ENCODE measurements at regions not wholly inside any gene's neighbourhood (a gene's known extent, or its start where the extent isn't known, plus 50 kb on each side); places are given as distances from the start of the nearest gene placed in this dataset.

DNA sequence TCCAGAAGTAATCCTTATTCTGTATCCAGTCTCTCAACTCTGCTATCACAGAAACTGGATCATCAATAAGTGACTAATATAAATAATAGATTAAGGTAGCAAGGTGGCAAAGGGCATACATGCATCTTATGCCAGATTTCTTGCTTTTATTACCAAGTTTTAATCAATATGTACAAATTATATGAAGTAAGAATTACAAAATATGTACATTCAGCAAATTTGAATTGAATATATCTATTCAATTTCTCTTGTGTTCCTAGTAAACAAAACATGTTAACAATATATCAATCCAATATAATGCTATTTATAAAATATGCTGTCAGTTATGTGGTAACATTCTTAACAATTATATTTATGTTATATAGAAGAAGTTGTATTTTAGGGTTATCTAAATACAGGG lies 488.7 kb upstream of the COX7C start:
- DNase-seq (ENCODE audit: low read depth, low spot score) = no peak
- no peak overlapping the region for H3K4me3 ChIP-seq (ENCODE audit: low read depth, low read length)
- in situ Hi-C loops (cut with HindIII; ENCODE audit: low sequenced_read_pairs) = no loop called here
- TF ChIP-seq, protein P1, sequence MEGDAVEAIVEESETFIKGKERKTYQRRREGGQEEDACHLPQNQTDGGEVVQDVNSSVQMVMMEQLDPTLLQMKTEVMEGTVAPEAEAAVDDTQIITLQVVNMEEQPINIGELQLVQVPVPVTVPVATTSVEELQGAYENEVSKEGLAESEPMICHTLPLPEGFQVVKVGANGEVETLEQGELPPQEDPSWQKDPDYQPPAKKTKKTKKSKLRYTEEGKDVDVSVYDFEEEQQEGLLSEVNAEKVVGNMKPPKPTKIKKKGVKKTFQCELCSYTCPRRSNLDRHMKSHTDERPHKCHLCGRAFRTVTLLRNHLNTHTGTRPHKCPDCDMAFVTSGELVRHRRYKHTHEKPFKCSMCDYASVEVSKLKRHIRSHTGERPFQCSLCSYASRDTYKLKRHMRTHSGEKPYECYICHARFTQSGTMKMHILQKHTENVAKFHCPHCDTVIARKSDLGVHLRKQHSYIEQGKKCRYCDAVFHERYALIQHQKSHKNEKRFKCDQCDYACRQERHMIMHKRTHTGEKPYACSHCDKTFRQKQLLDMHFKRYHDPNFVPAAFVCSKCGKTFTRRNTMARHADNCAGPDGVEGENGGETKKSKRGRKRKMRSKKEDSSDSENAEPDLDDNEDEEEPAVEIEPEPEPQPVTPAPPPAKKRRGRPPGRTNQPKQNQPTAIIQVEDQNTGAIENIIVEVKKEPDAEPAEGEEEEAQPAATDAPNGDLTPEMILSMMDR (IDR thresholded peaks at IDR 0.05; ENCODE audit: low read depth, low read length) = no peak

DNA sequence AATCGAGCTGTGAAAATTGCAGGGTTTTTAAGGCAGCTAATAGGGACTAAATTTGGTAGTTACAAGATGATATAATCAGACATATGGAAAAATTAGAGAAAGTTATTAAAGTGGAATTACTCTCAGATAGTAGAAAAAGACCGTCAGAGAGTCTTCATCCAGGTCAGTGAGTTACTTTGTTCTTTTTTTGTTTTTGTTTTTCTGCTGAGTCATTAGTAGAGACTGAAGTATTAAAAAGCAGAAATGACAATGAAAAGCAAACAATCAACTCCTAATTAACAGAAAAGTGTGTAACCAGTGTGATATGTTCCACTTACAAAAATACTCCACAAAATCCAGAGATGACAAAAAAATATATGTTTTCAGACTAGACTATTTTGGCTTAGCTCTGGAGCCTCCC lies 480.4 kb upstream of the COX7C start:
- in situ Hi-C loops (cut with HindIII; ENCODE audit: low sequenced_read_pairs) = no loop called here
- no peak for DNase-seq (ENCODE audit: low read depth, low spot score)
- no peak overlapping the region for H3K4me3 ChIP-seq (ENCODE audit: low read depth, low read length)
- TF ChIP-seq, protein P1 (IDR thresholded peaks at IDR 0.05; ENCODE audit: low read depth, low read length) = no peak

DNA sequence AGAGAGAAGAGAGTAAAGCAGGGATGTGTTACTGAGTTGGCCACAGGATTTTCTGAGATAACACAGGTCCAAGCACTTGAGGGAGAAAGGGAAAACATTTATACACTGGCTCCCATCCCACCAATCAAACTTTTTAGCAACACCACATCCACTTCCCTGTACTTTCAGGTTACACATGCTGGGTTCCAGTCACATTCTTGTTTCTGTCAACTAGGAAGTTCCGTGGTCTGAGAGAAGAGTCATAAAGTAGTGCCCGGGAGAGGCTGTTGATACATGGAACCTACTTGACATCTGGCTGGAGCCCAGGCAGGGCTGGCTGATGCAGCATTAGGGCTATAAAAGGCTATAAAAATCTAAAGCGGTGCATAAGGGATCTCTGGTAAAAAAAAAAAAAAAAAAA lies 473.9 kb upstream of the COX7C start:
- in situ Hi-C loops (cut with HindIII; ENCODE audit: low sequenced_read_pairs) = no loop called here
- H3K4me3 ChIP-seq (ENCODE audit: low read depth, low read length) = no peak overlapping the region
- DNase-seq (ENCODE audit: low read depth, low spot score) = no peak
- TF ChIP-seq, protein P1 (IDR thresholded peaks at IDR 0.05; ENCODE audit: low read depth, low read length) = no peak

DNA sequence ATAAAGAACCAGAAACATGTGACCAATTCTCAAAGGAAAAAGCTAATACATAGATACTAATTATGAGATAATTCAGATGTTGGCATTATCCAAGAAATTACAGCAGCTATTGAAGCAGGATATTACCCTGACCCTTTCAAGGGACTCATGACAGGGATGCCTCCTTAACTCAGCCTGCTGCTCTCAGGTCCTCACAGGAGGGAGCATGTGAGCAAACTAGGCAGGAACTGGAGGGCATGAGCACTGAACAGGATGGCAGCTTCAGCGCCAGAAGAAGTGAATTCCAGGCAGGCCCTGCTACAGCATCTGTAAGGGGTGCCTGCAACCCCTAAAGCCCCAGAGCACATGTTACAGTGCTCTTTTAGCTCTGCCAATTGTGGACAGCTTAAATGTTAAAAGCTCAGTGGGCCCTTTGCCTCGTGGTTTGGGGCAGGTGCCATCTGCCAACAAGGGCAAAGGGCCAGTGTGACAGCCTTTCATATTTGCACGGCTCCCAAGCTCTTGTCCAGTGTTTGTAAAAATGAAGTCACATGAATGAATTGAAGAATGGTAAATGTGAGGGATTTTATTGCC lies 464.7 kb upstream of the COX7C start:
- TF ChIP-seq, protein P1 (IDR thresholded peaks at IDR 0.05; ENCODE audit: low read depth, low read length) = no peak
- no peak for DNase-seq (ENCODE audit: low read depth, low spot score)
- no peak overlapping the region for H3K4me3 ChIP-seq (ENCODE audit: low read depth, low read length)
- in situ Hi-C loops (cut with HindIII; ENCODE audit: low sequenced_read_pairs) = no loop called here

DNA sequence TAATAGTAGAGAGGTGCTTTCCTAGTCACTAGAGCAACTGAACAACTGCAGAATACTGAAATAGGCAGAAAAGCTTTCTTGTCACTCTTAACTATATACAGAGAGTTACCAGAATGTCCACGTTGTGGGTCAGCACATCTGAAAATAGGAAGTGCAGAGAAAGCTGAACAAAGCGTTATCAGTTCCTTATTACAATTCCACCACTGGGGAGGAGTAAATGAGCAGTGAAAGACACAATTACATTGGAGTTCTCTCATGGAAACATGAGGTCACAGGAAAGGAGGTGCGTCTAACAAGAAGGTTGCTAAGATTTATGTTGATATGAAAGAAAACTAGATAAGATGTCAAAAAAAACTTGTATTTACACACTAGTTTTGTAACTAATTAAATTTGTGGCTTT lies 461.9 kb upstream of the COX7C start:
- TF ChIP-seq, protein P1 (IDR thresholded peaks at IDR 0.05; ENCODE audit: low read depth, low read length) = no peak
- in situ Hi-C loops (cut with HindIII; ENCODE audit: low sequenced_read_pairs) = no loop called here
- no peak for DNase-seq (ENCODE audit: low read depth, low spot score)
- no peak overlapping the region for H3K4me3 ChIP-seq (ENCODE audit: low read depth, low read length)

DNA sequence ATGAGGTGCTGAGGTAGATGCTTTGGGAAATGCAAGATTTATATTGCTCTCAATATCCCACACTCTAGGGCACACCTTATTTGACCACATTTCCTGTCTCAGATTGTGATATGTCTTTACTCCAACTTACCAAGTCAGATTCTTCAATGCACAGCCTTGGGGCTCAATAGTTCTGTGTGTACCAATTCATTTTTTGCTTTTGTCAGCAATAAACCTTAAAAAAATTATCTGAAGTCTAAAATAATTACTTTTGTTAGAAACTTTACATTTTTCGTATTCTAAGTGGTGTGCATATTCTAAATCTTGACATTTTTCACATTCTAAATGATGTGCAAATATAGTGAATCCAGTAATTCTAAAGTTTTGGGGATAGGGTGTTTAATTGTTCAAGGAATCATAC lies 447.5 kb upstream of the COX7C start:
- in situ Hi-C loops (cut with HindIII; ENCODE audit: low sequenced_read_pairs) = no loop called here
- DNase-seq (ENCODE audit: low read depth, low spot score) = no peak
- no peak overlapping the region for H3K4me3 ChIP-seq (ENCODE audit: low read depth, low read length)
- TF ChIP-seq, protein P1 (IDR thresholded peaks at IDR 0.05; ENCODE audit: low read depth, low read length) = no peak

DNA sequence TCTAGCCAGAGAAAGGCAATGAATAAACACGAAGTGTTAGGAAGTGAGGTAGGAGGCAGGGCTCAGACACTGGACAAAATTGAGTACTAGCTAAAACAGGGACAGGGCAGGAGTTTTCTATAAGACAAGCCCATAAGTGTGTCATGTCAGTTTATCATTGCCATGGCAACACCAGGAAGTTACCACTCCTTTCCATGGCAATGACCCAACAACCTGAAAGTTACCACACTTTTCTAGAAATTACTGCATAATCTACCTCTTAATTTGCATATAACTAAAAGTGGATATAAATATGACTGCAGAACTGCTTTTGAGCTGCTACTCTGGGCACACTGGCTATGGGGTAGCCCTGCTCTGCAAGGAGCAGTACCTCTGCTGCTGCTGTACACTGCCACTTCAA lies 442.5 kb upstream of the COX7C start:
- H3K4me3 ChIP-seq (ENCODE audit: low read depth, low read length) = no peak overlapping the region
- no peak for DNase-seq (ENCODE audit: low read depth, low spot score)
- TF ChIP-seq, protein P1 (IDR thresholded peaks at IDR 0.05; ENCODE audit: low read depth, low read length) = no peak
- in situ Hi-C loops (cut with HindIII; ENCODE audit: low sequenced_read_pairs) = no loop called here

All from astrocyte of the spinal cord (primary cell).